Astrocyte (in vitro differentiated cells and primary cell): ENCODE measurements at regions not wholly inside any gene's neighbourhood (a gene's known extent, or its start where the extent isn't known, plus 50 kb on each side); places are given as distances from the start of the nearest gene placed in this dataset.

ENCODE experiments used
- DNase-seq: peaks from one replicate; pipeline ENCODE4 v3.0.0-alpha.2; 2010; ENCODE audit warnings: low read depth
- FAIRE-seq: peaks from 2 replicates; lab custom pipeline; 2011; peaks lifted over from hg19 to GRCh38; lab: Jason Lieb, UNC
- H2AFZ ChIP-seq: 2 replicates; pipeline ENCODE4 v1.6.0; 2012; ENCODE audit warnings: low read depth, low read length, inconsistent platforms
- H3K27ac ChIP-seq: 2 replicates; pipeline ENCODE4 v1.5.1; 2011; ENCODE audit warnings: low read depth, low read length, inconsistent platforms
- H3K27me3 ChIP-seq: 2 replicates; pipeline ENCODE4 v1.6.0; 2011; ENCODE audit warnings: low read length, inconsistent platforms; ENCODE audit not compliant: insufficient read depth
- H3K36me3 ChIP-seq: 2 replicates; pipeline ENCODE4 v1.5.1; 2011; ENCODE audit warnings: low read length, inconsistent platforms; ENCODE audit not compliant: insufficient read depth
- H3K4me1 ChIP-seq: 2 replicates; pipeline ENCODE4 v1.5.1; 2011; ENCODE audit warnings: low read length, inconsistent platforms; ENCODE audit not compliant: insufficient read depth
- H3K4me2 ChIP-seq: 2 replicates; pipeline ENCODE4 v1.6.0; 2012; ENCODE audit warnings: low read length, inconsistent platforms
- H3K4me3 ChIP-seq: 2 replicates; pipeline ENCODE4 v1.5.1; 2011; ENCODE audit warnings: low read depth, mild to moderate bottlenecking, low read length, inconsistent platforms; ENCODE audit not compliant: insufficient read depth
- H3K79me2 ChIP-seq: 2 replicates; pipeline ENCODE4 v1.6.0; 2012; ENCODE audit warnings: mild to moderate bottlenecking, low read length, inconsistent platforms; ENCODE audit not compliant: insufficient read depth
- H3K9ac ChIP-seq: 2 replicates; pipeline ENCODE4 v1.6.0; 2012; ENCODE audit warnings: mild to moderate bottlenecking, low read length, inconsistent platforms
- H3K9me3 ChIP-seq: 2 replicates; pipeline ENCODE4 v1.5.1; 2012; ENCODE audit warnings: low read depth, mild to moderate bottlenecking, low read length, inconsistent platforms; ENCODE audit not compliant: insufficient read depth
- H4K20me1 ChIP-seq: 2 replicates; pipeline ENCODE4 v1.6.0; 2012; ENCODE audit warnings: low read length, inconsistent platforms; ENCODE audit not compliant: insufficient read depth
- H3K27ac Mint-ChIP-seq: one replicate; pipeline ENCODE4 v1.8.0; 2021; ENCODE audit warnings: mild to moderate bottlenecking, mixed read lengths; ENCODE audit not compliant: unreplicated experiment
- H3K27me3 Mint-ChIP-seq: one replicate; pipeline ENCODE4 v1.8.0; 2021; ENCODE audit warnings: low read depth, mixed read lengths; ENCODE audit not compliant: unreplicated experiment
- H3K36me3 Mint-ChIP-seq: one replicate; pipeline ENCODE4 v1.8.0; 2021; ENCODE audit warnings: low read depth, mixed read lengths; ENCODE audit not compliant: unreplicated experiment
- H3K4me1 Mint-ChIP-seq: one replicate; pipeline ENCODE4 v1.8.0; 2021; ENCODE audit warnings: low read depth, mixed read lengths; ENCODE audit not compliant: unreplicated experiment
- H3K4me3 Mint-ChIP-seq: one replicate; pipeline ENCODE4 v1.8.0; 2021; ENCODE audit warnings: mild to moderate bottlenecking, moderate library complexity, mixed read lengths; ENCODE audit not compliant: unreplicated experiment
- H3K9me3 Mint-ChIP-seq: one replicate; pipeline ENCODE4 v1.8.0; 2021; ENCODE audit warnings: mild to moderate bottlenecking, mixed read lengths; ENCODE audit not compliant: unreplicated experiment
- CTCF ChIP-seq: IDR thresholded peaks from 2 replicates; pipeline ENCODE4 v1.5.1; 2011; ENCODE audit warnings: low read depth, mild to moderate bottlenecking, inconsistent platforms, low read length, moderate library complexity; ENCODE audit not compliant: insufficient read depth
- EZH2 ChIP-seq: IDR thresholded peaks from 2 replicates; pipeline ENCODE4 v1.6.1; 2012; ENCODE audit warnings: mild to moderate bottlenecking, low read length, inconsistent platforms; ENCODE audit not compliant: insufficient read depth

GRCh38 chr4:157706155-157706554, 466.7 kb downstream of the GASK1B start:
- H4K20me1 ChIP-seq: no peaks in the 10 kb centered on the region
- no peak overlapping the region for H2AFZ ChIP-seq
- peaks cover 6% of the 10 kb centered on the region for H3K4me1 Mint-ChIP-seq
- no peak overlapping the region for H3K4me2 ChIP-seq
- DNase-seq (no peak), FAIRE-seq (no peak)
- H3K27me3 Mint-ChIP-seq: no peaks in the 10 kb centered on the region
- H3K9me3 Mint-ChIP-seq: no peaks in the 10 kb centered on the region
- H3K27me3 ChIP-seq: no peaks in the 10 kb centered on the region
- no peaks in the 10 kb centered on the region for H3K79me2 ChIP-seq
- H3K4me3 Mint-ChIP-seq: no peak overlapping the region
- H3K27ac ChIP-seq: no peak overlapping the region
- H3K9ac ChIP-seq: no peak overlapping the region
- no peaks in the 10 kb centered on the region for H3K36me3 ChIP-seq
- no peak overlapping the region for H3K27ac Mint-ChIP-seq
- H3K4me3 ChIP-seq: no peak overlapping the region
- no peaks in the 10 kb centered on the region for H3K9me3 ChIP-seq
- no peaks in the 10 kb centered on the region for H3K36me3 Mint-ChIP-seq
- TF ChIP-seq CTCF: no peak
- TF ChIP-seq EZH2: no peak
- H3K4me1 ChIP-seq: no peaks in the 10 kb centered on the region

GRCh38 chr4:157702831-157703230, 470.0 kb downstream of the GASK1B start:
- H3K9me3 ChIP-seq: no peaks in the 10 kb centered on the region
- Mint-ChIP-seq H3K36me3 (no peaks in the 10 kb centered on the region), H3K27ac (no peak overlapping the region), H3K4me3 (no peak overlapping the region), H3K27me3 (no peaks in the 10 kb centered on the region), H3K4me1 (peaks cover 13% of the 10 kb centered on the region), H3K9me3 (no peaks in the 10 kb centered on the region)
- H3K27ac ChIP-seq: no peak overlapping the region
- H3K9ac ChIP-seq: no peak overlapping the region
- no peaks in the 10 kb centered on the region for H3K4me1 ChIP-seq
- no peak for DNase-seq
- H3K4me2 ChIP-seq: no peak overlapping the region
- no peak overlapping the region for H2AFZ ChIP-seq
- FAIRE-seq: no peak
- no peaks in the 10 kb centered on the region for H3K36me3 ChIP-seq
- H3K4me3 ChIP-seq: no peak overlapping the region
- TF ChIP-seq EZH2 (no peak), CTCF (no peak)
- H4K20me1 ChIP-seq: no peaks in the 10 kb centered on the region
- H3K27me3 ChIP-seq: no peaks in the 10 kb centered on the region
- no peaks in the 10 kb centered on the region for H3K79me2 ChIP-seq

GRCh38 chr4:157701695-157701994, 471.2 kb downstream of the GASK1B start:
- no peak for FAIRE-seq
- Mint-ChIP-seq H3K4me3 (no peak overlapping the region), H3K27me3 (no peaks in the 10 kb centered on the region), H3K4me1 (peaks cover 13% of the 10 kb centered on the region), H3K9me3 (no peaks in the 10 kb centered on the region), H3K27ac (no peak overlapping the region), H3K36me3 (no peaks in the 10 kb centered on the region)
- no peak overlapping the region for H3K4me2 ChIP-seq
- TF ChIP-seq CTCF: no peak
- no peak for TF ChIP-seq EZH2
- no peaks in the 10 kb centered on the region for H3K4me1 ChIP-seq
- H2AFZ ChIP-seq: peak overlapping the region; percentile 31
- no peak overlapping the region for H3K27ac ChIP-seq
- H3K36me3 ChIP-seq: no peaks in the 10 kb centered on the region
- H4K20me1 ChIP-seq: no peaks in the 10 kb centered on the region
- H3K79me2 ChIP-seq: no peaks in the 10 kb centered on the region
- no peak overlapping the region for H3K9ac ChIP-seq
- DNase-seq: no peak
- no peaks in the 10 kb centered on the region for H3K9me3 ChIP-seq
- no peak overlapping the region for H3K4me3 ChIP-seq
- no peaks in the 10 kb centered on the region for H3K27me3 ChIP-seq
